ENCODE measurements at regions not wholly inside any gene's neighbourhood (a gene's known extent, or its start where the extent isn't known, plus 50 kb on each side); places are given as distances from the start of the nearest gene placed in this dataset.

GRCh38 chr4:161317000-161317399 is 846.8 kb downstream of the FSTL5 start:
- TF ChIP-seq CTCF (IDR thresholded peaks at IDR 0.05) (no peak), EZH2 (IDR thresholded peaks at IDR 0.05) (no peak), EZH2phosphoT487 (IDR thresholded peaks at IDR 0.05) (no peak)

Measured in neural progenitor cell (in vitro differentiated cells).